Peyer's patch (tissue), 4 donors: ENCODE measurements at regions not wholly inside any gene's neighbourhood (a gene's known extent, or its start where the extent isn't known, plus 50 kb on each side); places are given as distances from the start of the nearest gene placed in this dataset.

ENCODE experiments used
- DNase-seq, 3 donors: peaks; one replicate each; pipeline ENCODE4 v3.0.0-alpha.2; 2017 to 2019
- H3K27ac ChIP-seq, 4 donors: fragments of 200-600 bp; sonication (generic); one replicate each; pipeline ENCODE4 v1.5.1; 2016 to 2019
- H3K27me3 ChIP-seq, 2 donors: fragments of 200-600 bp; sonication (generic); one replicate each; pipeline ENCODE4 v1.5.1; 2019
- H3K36me3 ChIP-seq, 3 donors: fragments of 200-600 bp; sonication (generic); one replicate each; pipeline ENCODE4 v1.5.1; 2016 to 2019
- H3K4me1 ChIP-seq, 4 donors: fragments of 200-600 bp; sonication (generic); one replicate each; pipeline ENCODE4 v1.5.1; 2016 to 2019
- H3K4me3 ChIP-seq, 4 donors: fragments of 200-600 bp; sonication (generic); 1 replicate in 3 of 4; 2 replicates in 1 of 4; pipeline ENCODE4 v1.5.1; 2016 to 2019; ENCODE audit warnings: mild to moderate bottlenecking in 1 of 4
- H3K9me3 ChIP-seq, 4 donors: fragments of 200-600 bp; sonication (generic); one replicate each; pipeline ENCODE4 v1.5.1; 2016 to 2019; ENCODE audit warnings: mild to moderate bottlenecking in 1 of 4
- POLR2A ChIP-seq, 2 donors: fragments of 450-650 bp; IDR thresholded peaks; one replicate each; pipeline ENCODE4 v1.5.1; 2017; ENCODE audit warnings: antibody characterized with exemption in 2 of 2, mild to moderate bottlenecking in 2 of 2, moderate library complexity in 2 of 2
- TF ChIP-seq, protein P1 (sequence below), 6 experiments: fragments of 450-650 bp in 4 of 6; fragments of 200-600 bp in 2 of 6; sonication (generic) in 1 of 6; IDR thresholded peaks; one replicate each; pipeline ENCODE4 v1.5.1; 2017 to 2019; ENCODE audit warnings: antibody characterized with exemption in 6 of 6, mild to moderate bottlenecking in 3 of 6, moderate library complexity in 1 of 6

- Histone ChIP-seq H3K4me1 (no peaks in the 10 kb centered on the region), H3K27ac (no peak overlapping the region), H3K9me3 (no peaks in the 10 kb centered on the region), H3K36me3 (no peaks in the 10 kb centered on the region), H3K4me3 (no peak overlapping the region), H3K27me3 (no peaks in the 10 kb centered on the region)
- DNase-seq: no peak
- TF ChIP-seq POLR2A (IDR thresholded peaks at IDR 0.05): no peak
- TF ChIP-seq, protein P1, sequence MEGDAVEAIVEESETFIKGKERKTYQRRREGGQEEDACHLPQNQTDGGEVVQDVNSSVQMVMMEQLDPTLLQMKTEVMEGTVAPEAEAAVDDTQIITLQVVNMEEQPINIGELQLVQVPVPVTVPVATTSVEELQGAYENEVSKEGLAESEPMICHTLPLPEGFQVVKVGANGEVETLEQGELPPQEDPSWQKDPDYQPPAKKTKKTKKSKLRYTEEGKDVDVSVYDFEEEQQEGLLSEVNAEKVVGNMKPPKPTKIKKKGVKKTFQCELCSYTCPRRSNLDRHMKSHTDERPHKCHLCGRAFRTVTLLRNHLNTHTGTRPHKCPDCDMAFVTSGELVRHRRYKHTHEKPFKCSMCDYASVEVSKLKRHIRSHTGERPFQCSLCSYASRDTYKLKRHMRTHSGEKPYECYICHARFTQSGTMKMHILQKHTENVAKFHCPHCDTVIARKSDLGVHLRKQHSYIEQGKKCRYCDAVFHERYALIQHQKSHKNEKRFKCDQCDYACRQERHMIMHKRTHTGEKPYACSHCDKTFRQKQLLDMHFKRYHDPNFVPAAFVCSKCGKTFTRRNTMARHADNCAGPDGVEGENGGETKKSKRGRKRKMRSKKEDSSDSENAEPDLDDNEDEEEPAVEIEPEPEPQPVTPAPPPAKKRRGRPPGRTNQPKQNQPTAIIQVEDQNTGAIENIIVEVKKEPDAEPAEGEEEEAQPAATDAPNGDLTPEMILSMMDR (IDR thresholded peaks at IDR 0.05): no peak
Observed at GRCh38 chr1:18580047-18580446, 50.6 kb upstream of the PAX7 start.

DNA sequence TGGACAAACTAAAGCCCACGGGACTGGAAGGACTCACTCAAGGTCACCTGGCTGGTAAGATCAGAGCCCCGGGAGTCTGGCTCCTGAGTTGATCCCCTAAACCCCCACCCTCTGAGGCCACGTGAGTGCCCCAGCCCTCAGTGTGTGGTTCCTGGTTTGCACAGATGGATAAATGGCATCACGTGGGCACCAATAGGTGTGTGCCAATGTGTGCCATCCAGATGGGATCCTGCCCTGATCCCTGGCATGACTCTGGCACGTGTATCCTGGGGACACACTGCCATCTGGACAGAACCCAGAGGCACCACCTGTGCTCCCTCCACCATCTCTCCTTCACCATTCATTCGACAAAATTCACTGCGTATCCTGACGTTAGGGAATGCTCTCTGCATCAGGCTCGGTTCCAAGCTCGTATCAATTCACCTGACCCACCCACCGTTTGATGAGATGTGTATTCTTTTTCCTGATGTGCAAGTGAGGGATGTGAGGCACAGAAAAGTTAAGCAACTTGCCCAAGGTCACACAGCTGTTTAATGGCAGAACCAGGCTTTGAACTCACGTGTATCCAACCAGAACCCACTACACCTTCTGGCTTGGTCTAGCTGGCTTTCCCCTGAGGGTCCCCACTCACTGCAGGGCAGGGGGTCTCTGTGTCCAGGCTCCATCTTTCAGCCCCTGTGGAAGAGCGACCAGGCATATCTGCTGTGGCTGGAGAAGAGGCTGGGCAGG is 49.8 kb upstream of the PAX7 start:
- TF ChIP-seq POLR2A (IDR thresholded peaks at IDR 0.05): no peak
- TF ChIP-seq, protein P1 (IDR thresholded peaks at IDR 0.05): no peak
- no peaks in the 10 kb centered on the region for H3K9me3 ChIP-seq

More for the DNA sequence above, 49.8 kb upstream of the PAX7 start:
- Histone ChIP-seq H3K36me3 (no peaks in the 10 kb centered on the region), H3K4me1 (no peaks in the 10 kb centered on the region), H3K27ac (no peak overlapping the region), H3K4me3 (no peak overlapping the region), H3K27me3 (no peaks in the 10 kb centered on the region)
- no peak for DNase-seq
